ENCODE measurements at regions not wholly inside any gene's neighbourhood (a gene's known extent, or its start where the extent isn't known, plus 50 kb on each side); places are given as distances from the start of the nearest gene placed in this dataset.

DNA sequence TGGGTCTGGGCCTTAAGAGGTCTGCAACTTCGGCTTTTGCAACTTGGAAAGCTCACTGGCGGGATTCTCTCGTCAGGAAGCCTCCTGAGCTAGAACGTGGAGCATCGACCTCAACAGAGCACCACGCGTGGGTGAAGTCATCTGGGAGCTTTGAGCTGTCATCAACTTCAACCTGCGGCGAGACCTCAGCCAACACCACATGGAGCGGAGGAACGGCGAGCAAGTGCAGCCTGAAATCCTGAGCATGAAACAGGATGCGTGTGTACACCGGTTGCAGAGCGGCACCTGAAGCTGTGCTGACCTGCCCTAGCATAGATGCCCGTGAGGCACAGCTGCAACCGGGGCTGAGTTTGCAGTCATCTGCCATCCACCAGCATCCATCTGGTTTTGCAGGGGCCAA is 295.7 kb upstream of the SHH start:
- Histone ChIP-seq H3K4me1 (no peaks in the 10 kb centered on the region), H3K27me3 (ENCODE audit: low read depth) (peaks cover 4% of the 10 kb centered on the region; the same call in 1 of the 2 replicates)
- in situ Hi-C loops (cut with MboI; ENCODE audit: low sequenced_read_pairs), result no loop called here

DNA sequence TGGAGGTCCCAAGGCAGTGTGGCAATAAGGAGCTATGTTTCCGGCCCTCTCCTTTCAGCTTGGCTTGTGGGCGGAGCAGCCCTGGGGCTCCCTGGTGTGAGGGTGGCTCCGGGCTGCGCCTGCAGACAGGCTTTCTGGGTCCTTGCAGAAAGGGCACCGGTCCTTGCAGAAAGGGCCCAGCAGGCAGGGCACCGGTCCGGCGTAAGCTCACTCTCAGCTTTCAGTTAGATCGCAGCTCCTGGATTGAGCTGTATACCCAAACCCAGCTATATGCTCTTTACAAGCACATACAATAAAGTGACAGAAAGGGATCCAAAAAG is 293.8 kb upstream of the SHH start:
- no peaks in the 10 kb centered on the region for H3K36me3 ChIP-seq (replicated peaks)
- no peaks in the 10 kb centered on the region for H3K9me3 ChIP-seq
- no peaks in the 10 kb centered on the region for H3K4me1 ChIP-seq
- DNase-seq (ENCODE audit: low spot score in 2 of 2), result no peak
- H3K4me3 ChIP-seq, result no peak overlapping the region
- in situ Hi-C loops (cut with MboI; ENCODE audit: low sequenced_read_pairs), result no loop called here
- no peaks in the 10 kb centered on the region for H3K27me3 ChIP-seq (ENCODE audit: low read depth)

More for the DNA sequence above, 295.7 kb upstream of the SHH start:
- Histone ChIP-seq H3K9me3 (no peaks in the 10 kb centered on the region), H3K4me3 (no peak overlapping the region), H3K36me3 (replicated peaks) (no peaks in the 10 kb centered on the region)
- no peak for DNase-seq (ENCODE audit: low spot score in 2 of 2)

DNA sequence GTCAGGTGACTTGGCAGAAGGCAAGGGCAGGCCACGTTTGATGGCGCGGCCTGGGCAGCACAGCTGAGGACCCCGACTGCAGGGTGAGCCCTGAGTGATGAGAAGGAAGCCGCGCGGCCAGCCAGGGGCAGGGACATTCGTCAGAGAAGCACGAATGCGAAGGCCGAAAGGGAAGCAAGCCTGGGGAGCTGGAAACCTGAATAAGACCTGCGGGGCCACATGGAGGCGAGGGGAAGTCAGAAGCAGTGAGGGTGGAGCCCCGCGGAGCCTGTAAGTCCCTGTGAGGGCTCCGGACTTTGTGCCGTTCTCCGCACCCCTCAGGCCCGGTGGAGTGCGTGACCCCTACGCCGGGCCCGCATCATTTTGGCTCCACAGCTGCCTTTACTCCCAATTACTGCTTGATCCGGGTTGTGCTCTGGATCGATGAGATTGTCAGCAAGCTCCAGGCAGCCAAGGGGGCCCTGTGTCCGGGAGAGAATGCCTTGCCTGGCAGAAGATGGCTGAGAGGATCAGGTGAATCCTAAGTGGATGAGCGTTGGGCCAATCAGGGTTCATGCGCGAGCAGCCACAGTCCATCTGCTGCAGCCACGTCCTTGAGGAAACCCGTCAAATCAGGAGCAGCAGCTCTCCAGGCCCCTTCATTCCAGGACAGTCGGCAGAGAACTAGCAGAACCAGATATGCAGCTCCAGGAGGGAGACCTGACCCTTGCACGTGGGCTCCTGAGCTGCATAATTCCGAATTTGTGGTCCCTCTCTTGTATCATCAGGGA is 293.3 kb upstream of the SHH start:
- no peak for DNase-seq (ENCODE audit: low spot score in 2 of 2)
- in situ Hi-C loops (cut with MboI; ENCODE audit: low sequenced_read_pairs), result no loop called here
- Histone ChIP-seq H3K36me3 (replicated peaks) (no peaks in the 10 kb centered on the region), H3K4me1 (no peaks in the 10 kb centered on the region), H3K9me3 (no peaks in the 10 kb centered on the region), H3K27me3 (ENCODE audit: low read depth) (no peaks in the 10 kb centered on the region), H3K4me3 (no peak overlapping the region)

DNA sequence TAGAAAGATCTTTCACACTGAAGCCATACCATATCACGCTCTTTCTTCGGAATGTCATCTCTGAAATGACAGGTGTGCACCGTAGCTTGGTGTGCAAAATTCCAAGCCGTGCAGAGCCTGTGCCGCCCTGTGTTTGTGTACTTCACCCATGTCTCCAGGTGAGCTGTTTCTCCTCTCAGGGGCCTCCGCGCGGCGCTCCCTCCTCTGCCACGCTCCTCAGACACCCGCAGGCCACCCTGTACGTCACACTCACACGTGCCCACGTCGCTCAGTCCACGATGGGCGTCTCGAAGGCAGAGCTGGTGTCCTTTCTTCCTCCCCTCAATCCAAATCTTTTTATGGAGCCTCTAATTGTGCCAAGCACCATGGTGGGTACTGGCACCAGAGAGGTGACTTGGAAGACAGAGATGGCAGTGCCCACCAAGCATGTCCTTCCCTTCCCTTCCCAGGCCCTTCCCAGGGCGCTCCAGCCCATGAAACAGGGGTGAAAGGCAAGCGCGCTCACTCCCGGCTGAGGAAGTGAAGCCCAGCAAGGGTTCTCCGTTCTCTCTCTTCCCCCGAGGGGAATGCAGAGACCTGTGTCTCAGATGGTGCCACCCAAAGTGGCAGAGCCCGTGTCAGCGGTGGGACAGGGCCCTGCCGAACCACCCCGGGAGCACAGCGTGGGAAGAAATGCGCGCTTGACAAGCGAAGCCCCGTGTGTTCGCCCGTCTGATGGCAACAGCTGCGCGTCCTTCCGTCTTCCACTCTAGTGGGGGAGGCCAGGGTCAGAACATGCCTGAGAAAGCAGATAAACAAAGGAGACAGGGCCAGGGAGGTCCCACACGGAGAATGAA is 292.5 kb upstream of the SHH start:
- no peaks in the 10 kb centered on the region for H3K9me3 ChIP-seq
- no peaks in the 10 kb centered on the region for H3K36me3 ChIP-seq (replicated peaks)
- DNase-seq (ENCODE audit: low spot score in 2 of 2), result no peak
- H3K27me3 ChIP-seq (ENCODE audit: low read depth), result no peaks in the 10 kb centered on the region
- H3K4me3 ChIP-seq, result no peak overlapping the region
- H3K4me1 ChIP-seq, result no peaks in the 10 kb centered on the region
- in situ Hi-C loops (cut with MboI; ENCODE audit: low sequenced_read_pairs), result no loop called here

DNA sequence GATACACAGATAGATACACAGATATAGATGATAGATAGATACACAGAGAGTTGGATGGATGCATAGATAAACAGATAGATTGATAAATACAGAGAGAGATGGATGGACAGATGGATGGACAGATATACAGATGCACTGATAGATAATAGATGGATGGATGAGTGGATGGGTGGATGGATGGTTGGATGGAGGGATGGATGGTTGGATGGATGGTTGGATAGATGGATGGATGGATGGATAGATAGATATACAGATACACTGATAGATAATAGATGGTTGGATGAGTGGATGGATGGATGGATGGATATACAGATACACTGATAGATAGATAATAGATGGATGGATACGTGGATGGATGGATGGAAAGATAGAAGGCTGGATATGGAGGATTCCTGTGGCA is 290.0 kb upstream of the SHH start:
- DNase-seq (ENCODE audit: low spot score in 2 of 2), result no peak
- Histone ChIP-seq H3K9me3 (no peaks in the 10 kb centered on the region), H3K27me3 (ENCODE audit: low read depth) (no peaks in the 10 kb centered on the region), H3K4me1 (no peaks in the 10 kb centered on the region), H3K36me3 (replicated peaks) (no peaks in the 10 kb centered on the region), H3K4me3 (no peak overlapping the region)
- in situ Hi-C loops (cut with MboI; ENCODE audit: low sequenced_read_pairs), result no loop called here

DNA sequence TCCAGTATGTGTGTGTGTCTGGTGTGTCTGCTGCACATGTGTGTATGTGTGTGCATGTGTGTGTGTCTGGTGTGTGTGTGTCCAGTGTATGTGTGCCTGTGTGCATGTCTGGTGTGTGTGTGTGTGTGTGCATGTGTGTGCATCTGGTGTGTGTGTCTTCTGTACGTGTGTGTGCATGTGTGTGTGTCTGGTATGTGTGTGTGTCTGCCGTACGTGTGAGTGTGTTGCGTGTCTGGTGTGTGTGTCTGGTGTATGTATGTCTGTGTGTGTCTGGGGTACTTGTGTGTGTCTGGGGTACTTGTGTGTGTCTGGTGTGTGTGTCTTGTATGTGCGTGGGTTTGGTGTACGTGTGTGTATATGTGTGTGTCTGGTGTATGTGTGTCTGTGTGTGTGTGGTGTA is 289.1 kb upstream of the SHH start:
- H3K9me3 ChIP-seq, result no peaks in the 10 kb centered on the region
- no peaks in the 10 kb centered on the region for H3K4me1 ChIP-seq
- H3K36me3 ChIP-seq (replicated peaks), result no peaks in the 10 kb centered on the region
- H3K4me3 ChIP-seq, result no peak overlapping the region
- no peaks in the 10 kb centered on the region for H3K27me3 ChIP-seq (ENCODE audit: low read depth)
- in situ Hi-C loops (cut with MboI; ENCODE audit: low sequenced_read_pairs), result no loop called here
- no peak for DNase-seq (ENCODE audit: low spot score in 2 of 2)

DNA sequence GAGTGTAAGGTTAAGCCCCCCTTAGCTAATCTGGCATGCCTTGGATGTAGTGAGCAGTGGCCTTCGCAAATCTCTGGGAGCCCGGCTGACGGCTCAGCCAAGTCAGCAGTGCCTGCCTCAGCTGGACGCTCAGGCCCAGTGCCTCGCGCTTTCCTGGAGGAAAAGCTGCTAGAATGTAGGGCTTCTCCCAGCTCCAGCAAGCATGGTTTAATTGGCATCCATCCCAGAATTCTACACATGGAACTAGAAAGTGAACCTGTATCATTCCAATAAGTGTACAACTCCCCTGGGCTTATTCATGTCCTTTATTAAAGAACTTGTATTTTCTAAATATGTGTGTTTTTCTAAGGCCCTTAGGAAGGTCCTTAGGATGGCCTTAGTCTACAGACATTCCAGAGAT is 287.8 kb upstream of the SHH start:
- Histone ChIP-seq H3K9me3 (no peaks in the 10 kb centered on the region), H3K4me1 (no peaks in the 10 kb centered on the region), H3K36me3 (replicated peaks) (no peaks in the 10 kb centered on the region), H3K4me3 (no peak overlapping the region), H3K27me3 (ENCODE audit: low read depth) (no peaks in the 10 kb centered on the region)
- in situ Hi-C loops (cut with MboI; ENCODE audit: low sequenced_read_pairs), result no loop called here
- no peak for DNase-seq (ENCODE audit: low spot score in 2 of 2)

DNA sequence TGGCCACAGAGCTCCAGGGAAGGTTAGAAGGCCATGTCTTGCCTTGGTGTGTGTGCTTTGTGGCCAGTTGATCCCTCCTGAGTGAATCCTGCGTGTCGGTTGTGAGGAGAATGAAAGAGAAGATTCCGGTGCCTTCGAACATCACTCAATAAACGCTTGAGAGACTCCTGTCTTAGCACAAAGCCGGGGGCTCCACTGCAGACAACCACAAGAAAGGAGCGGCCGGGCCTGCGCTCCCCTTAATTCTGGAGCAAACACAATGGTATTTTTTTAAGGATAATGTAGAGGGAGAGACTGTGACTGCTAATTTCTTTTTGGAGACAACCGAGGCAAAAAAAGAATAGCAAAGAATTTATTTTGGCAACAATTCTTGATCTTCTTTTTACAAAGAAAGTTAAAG is 286.8 kb upstream of the SHH start:
- H3K4me1 ChIP-seq, result no peaks in the 10 kb centered on the region
- H3K4me3 ChIP-seq, result no peak overlapping the region
- no peaks in the 10 kb centered on the region for H3K9me3 ChIP-seq
- H3K36me3 ChIP-seq (replicated peaks), result no peaks in the 10 kb centered on the region
- no peaks in the 10 kb centered on the region for H3K27me3 ChIP-seq (ENCODE audit: low read depth)
- DNase-seq (ENCODE audit: low spot score in 2 of 2), result no peak
- in situ Hi-C loops (cut with MboI; ENCODE audit: low sequenced_read_pairs), result no loop called here

DNA sequence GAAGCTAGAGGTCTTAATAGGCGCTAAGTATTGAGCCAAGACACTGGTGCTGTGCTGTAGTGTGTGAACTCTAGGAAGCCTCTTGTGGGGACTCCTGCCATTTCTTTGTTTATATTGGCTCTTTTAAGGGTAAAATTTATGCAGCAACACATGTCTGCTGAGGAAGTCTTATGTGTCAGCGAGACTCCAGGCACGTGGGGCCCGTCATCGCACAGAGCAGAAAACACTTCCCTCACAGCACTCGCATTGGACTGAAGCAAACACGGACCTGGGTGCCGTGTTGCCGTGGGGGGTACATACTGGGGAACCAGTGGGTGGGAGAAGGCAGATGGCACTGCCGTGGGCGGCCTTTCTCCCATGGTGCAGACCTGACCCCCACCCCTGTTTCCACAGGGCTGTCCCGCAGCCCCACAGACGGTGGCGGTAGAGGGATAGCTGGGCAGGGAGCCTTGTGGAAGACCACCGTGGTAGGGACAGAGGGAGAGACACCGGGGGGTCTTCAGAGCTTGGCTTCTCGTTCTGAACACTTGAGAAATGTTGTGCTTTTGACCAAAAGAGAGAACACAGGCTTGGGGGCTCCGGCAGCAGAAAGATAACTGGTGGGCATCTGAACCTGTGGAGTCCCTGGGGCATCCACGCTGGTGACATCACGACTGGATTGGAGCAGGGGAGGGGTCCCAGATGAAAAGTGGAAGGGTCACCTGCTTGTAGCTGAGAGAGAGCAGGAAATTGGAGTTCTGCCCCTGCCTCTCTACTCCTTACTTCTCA is 284.7 kb upstream of the SHH start:
- no peaks in the 10 kb centered on the region for H3K9me3 ChIP-seq

DNA sequence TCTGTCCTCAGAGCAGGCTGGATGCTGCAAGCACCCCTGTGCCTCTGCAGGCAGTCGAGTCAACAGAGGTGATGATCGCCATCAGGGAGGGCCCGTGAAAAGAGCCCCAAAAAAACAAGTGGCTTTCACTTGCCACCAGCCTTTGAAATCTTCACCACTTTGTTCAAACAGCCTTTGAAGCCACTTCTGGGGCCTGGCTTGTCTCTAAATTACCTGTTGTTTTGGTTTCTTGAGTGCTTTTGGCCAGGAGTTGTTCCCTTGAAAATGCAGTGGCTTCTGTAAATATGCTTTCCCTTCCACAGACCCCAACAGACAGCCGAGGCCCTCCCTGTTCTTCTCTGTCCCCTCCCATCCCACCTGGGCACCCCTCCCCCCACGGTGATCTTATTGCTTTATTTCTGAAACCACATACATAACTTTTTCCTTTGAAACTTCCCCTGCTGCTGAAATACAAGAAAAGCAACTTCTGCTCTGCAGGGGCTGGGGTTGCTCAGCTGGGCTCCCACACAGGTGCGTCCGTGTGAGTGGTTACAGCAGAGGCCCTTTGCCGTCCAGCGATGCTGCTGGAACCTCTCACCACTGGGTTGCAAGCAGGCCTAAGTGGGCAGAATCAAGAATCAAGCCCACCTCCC is 283.8 kb upstream of the SHH start:
- no peaks in the 10 kb centered on the region for H3K27me3 ChIP-seq (ENCODE audit: low read depth)
- H3K36me3 ChIP-seq (replicated peaks), result no peaks in the 10 kb centered on the region
- no peaks in the 10 kb centered on the region for H3K9me3 ChIP-seq
- H3K4me1 ChIP-seq, result no peaks in the 10 kb centered on the region
- in situ Hi-C loops (cut with MboI; ENCODE audit: low sequenced_read_pairs), result no loop called here
- no peak overlapping the region for H3K4me3 ChIP-seq
- DNase-seq (ENCODE audit: low spot score in 2 of 2), result no peak

More for the DNA sequence above, 284.7 kb upstream of the SHH start:
- H3K4me1 ChIP-seq, result no peaks in the 10 kb centered on the region
- H3K4me3 ChIP-seq, result no peak overlapping the region
- in situ Hi-C loops (cut with MboI; ENCODE audit: low sequenced_read_pairs), result no loop called here
- no peaks in the 10 kb centered on the region for H3K36me3 ChIP-seq (replicated peaks)
- H3K27me3 ChIP-seq (ENCODE audit: low read depth), result no peaks in the 10 kb centered on the region
- DNase-seq (ENCODE audit: low spot score in 2 of 2), result no peak

DNA sequence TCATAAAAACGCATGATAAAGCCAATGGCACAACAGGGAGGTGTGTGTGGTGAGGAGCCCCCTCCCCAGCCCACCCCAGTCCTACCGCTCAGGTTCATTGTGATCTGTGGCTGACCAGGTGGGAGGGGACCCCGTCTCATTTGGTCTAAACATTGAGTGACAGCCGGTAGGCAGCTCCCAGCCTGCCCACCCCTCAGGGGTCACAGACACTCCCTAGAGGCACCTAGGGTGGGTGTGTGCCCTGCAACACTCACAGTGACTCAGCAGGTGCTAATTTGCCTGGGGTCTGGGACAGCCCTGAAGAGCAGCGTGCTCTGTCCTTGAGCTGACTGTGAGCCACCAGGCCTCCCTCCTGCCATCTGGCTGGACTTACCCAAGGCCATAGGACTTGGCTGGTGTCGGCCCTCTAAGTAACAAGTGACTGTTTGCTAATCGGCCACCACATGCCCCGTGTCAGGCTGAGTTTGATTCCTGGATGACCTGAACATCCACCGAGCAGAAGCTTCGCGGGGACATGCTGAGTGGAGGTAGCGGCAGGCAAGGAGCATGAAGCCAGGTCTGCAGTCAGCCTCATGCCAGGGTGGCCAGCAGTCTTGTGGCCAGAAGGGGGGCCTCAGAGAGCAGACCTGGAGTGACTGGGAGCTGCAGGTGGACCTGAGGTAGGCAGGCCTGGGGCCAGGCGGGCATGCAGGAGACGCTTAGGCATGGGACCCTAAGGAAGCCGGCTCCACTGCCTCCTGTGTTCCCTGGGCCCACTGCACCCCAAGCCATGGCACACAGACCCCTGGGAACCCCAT is 282.3 kb upstream of the SHH start:
- DNase-seq (ENCODE audit: low spot score in 2 of 2), result no peak
- no peaks in the 10 kb centered on the region for H3K27me3 ChIP-seq (ENCODE audit: low read depth)
- no peaks in the 10 kb centered on the region for H3K4me1 ChIP-seq
- H3K4me3 ChIP-seq, result no peak overlapping the region
- H3K36me3 ChIP-seq (replicated peaks), result no peaks in the 10 kb centered on the region
- in situ Hi-C loops (cut with MboI; ENCODE audit: low sequenced_read_pairs), result no loop called here
- no peaks in the 10 kb centered on the region for H3K9me3 ChIP-seq

DNA sequence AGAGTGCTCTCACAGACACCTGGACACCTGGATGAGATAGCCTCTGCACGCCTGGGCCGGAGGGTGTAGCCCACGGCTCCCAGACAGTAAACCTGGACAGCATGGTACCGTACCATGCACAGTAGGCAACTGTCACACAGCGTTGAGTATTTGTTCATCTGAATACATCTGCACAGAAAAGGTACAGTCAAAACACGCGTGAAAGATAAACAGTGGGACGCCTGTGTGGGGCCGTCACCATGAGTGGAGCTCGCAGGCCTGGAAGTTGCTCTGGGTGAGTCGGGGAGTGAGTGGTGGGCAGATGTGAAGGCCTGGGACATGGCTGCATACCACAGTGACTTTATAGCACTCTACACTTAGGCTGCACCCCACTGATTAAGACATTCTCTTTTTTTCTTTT is 280.0 kb upstream of the SHH start:
- Histone ChIP-seq H3K36me3 (replicated peaks) (no peaks in the 10 kb centered on the region), H3K9me3 (no peaks in the 10 kb centered on the region), H3K4me1 (no peaks in the 10 kb centered on the region), H3K27me3 (ENCODE audit: low read depth) (no peaks in the 10 kb centered on the region), H3K4me3 (no peak overlapping the region)
- no peak for DNase-seq (ENCODE audit: low spot score in 2 of 2)
- in situ Hi-C loops (cut with MboI; ENCODE audit: low sequenced_read_pairs), result no loop called here

DNA sequence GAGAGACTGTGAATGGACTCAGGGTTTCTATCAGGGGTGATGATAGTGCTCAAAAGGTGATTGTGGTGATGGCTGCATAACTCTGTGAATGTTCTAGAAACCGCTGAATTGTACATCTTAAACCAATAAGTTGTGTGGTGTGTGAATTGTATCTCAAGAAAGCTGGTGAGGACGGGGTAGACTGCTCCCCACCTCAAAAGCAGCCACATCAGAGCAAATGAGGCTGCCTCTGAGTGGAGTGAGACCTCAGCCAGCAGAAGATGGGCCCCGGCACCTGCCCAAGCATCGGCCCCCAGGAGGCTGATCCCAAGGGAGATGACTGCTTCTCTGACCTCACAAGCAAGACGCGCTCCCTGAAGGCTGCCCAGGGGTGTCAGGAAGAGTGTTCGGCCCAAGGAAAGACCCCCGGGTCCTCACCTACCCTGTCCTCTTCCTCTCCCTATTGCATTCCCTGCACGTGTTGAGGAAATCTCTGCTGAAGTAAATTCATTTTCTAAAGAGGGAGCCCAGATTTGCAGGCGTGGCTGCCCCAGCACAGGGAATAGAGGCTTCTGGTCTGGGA is 279.3 kb upstream of the SHH start:
- in situ Hi-C loops (cut with MboI; ENCODE audit: low sequenced_read_pairs), result no loop called here
- Histone ChIP-seq H3K4me3 (no peak overlapping the region), H3K9me3 (no peaks in the 10 kb centered on the region), H3K27me3 (ENCODE audit: low read depth) (no peaks in the 10 kb centered on the region), H3K36me3 (replicated peaks) (no peaks in the 10 kb centered on the region), H3K4me1 (no peaks in the 10 kb centered on the region)
- DNase-seq (ENCODE audit: low spot score in 2 of 2), result no peak

Measured in HAP-1 (cell line).